KMS-11 (cell line): ENCODE measurements at regions not wholly inside any gene's neighbourhood (a gene's known extent, or its start where the extent isn't known, plus 50 kb on each side); places are given as distances from the start of the nearest gene placed in this dataset.

Experiments
- H2AFZ ChIP-seq: fragments of 200-600 bp; sonication (generic); 2 replicates; pipeline ENCODE4 v1.6.1; 2016; ENCODE audit warnings: antibody characterized with exemption, mixed run types, low read depth
- H3K27ac ChIP-seq: fragments of 200-600 bp; sonication (generic); 2 replicates; pipeline ENCODE4 v1.6.1; 2016; ENCODE audit warnings: mild to moderate bottlenecking, mixed run types
- H3K27me3 ChIP-seq: fragments of 200-600 bp; sonication (generic); 2 replicates; pipeline ENCODE4 v1.6.1; 2017; ENCODE audit warnings: mild to moderate bottlenecking, low read depth, mixed run types, moderate library complexity; ENCODE audit not compliant: insufficient read depth
- H3K36me3 ChIP-seq: fragments of 200-600 bp; sonication (generic); 2 replicates; pipeline ENCODE4 v1.6.1; 2017; ENCODE audit warnings: mild to moderate bottlenecking, mixed run types; ENCODE audit not compliant: insufficient read depth
- H3K4me1 ChIP-seq: fragments of 200-600 bp; sonication (generic); 2 replicates; pipeline ENCODE4 v1.6.1; 2016; ENCODE audit warnings: mild to moderate bottlenecking, low read depth, mixed run types; ENCODE audit not compliant: poor library complexity, severe bottlenecking
- H3K4me2 ChIP-seq: fragments of 200-600 bp; sonication (generic); 2 replicates; pipeline ENCODE4 v1.7.0; 2016; ENCODE audit warnings: mild to moderate bottlenecking, mixed run types
- H3K4me3 ChIP-seq: fragments of 200-600 bp; sonication (generic); IDR thresholded peaks from 2 replicates; pipeline ENCODE4 v1.6.1; 2017; ENCODE audit warnings: low read depth, low read length, mixed read lengths; ENCODE audit not compliant: insufficient read depth
- H3K79me2 ChIP-seq: fragments of 200-600 bp; sonication (generic); 2 replicates; pipeline ENCODE4 v1.6.1; 2016; ENCODE audit warnings: low read depth, mixed run types; ENCODE audit not compliant: insufficient read depth
- H3K9ac ChIP-seq: fragments of 200-600 bp; sonication (generic); 2 replicates; pipeline ENCODE4 v1.6.1; 2016; ENCODE audit warnings: mild to moderate bottlenecking, mixed run types
- H4K20me1 ChIP-seq: fragments of 200-600 bp; sonication (generic); 2 replicates; pipeline ENCODE4 v1.6.1; 2016; ENCODE audit warnings: mild to moderate bottlenecking, mixed run types; ENCODE audit not compliant: insufficient read depth
- CTCF ChIP-seq: fragments of 200-600 bp; sonication (generic); conservative IDR thresholded peaks from 2 replicates; pipeline ENCODE4 v1.6.1; 2017; ENCODE audit warnings: low read depth, mild to moderate bottlenecking, antibody characterized with exemption, low read length, moderate library complexity, mixed read lengths

DNA sequence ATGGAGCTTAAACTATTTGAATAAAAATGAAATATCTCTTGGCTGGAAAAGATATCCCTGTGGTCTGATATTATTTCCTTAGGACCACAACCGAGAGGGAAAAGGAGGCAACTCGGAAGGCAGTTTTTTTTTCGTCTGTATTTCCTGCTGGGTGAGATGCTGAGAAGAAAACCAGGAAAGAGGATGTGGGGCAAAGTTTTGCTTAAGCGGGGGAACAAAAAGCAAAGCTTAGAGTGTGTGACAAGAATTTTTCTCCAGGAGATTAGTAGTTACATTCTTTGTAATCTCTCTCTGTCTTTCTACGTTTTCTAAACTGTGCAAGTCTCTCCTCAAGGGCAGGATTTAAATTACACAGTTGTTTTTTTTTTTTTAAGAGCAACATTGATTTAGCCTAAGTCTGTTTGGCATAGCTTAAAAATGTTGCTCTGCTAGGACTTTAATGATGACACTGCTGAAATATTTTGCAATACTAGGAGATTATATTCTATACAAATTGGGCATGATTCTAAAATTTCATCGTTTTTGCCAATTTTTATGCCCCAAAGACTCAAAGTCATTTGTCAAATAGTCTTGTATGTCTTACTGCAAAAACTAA, 258.5 kb downstream of the KCNS3 start:
- Histone ChIP-seq H3K27ac (no peak overlapping the region), H3K79me2 (no peaks in the 10 kb centered on the region), H3K4me1 (peaks cover 22% of the 10 kb centered on the region), H3K4me2 (no peak overlapping the region), H2AFZ (no peak overlapping the region), H4K20me1 (no peaks in the 10 kb centered on the region), H3K36me3 (no peaks in the 10 kb centered on the region), H3K9ac (no peak overlapping the region), H3K27me3 (no peaks in the 10 kb centered on the region), H3K4me3 (no peak overlapping the region)
- no peak for TF ChIP-seq CTCF

DNA sequence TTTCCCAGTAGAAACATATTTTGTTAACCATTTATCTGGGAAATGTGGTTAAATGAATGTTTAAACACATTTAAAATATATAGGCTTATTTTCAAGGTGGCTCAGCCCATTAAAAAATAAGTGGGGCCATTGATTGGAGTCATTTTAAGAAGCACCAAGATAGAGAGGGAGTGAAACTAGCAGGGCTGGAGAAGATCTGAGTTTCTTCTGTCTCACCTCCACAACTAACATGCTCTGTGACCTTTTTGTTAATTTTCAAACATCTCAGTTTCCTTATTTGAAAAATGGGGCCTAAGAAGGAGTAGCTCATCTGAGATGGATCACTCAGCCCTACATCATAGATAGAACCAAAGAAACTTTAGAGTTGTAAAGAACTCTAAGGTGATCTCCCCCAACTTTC, 254.8 kb downstream of the KCNS3 start:
- Histone ChIP-seq H3K4me2 (peak overlapping the region; percentile 49), H3K27me3 (no peaks in the 10 kb centered on the region), H3K9ac (no peak overlapping the region), H3K4me1 (peaks cover 22% of the 10 kb centered on the region), H3K36me3 (no peaks in the 10 kb centered on the region), H3K4me3 (no peak overlapping the region), H4K20me1 (no peaks in the 10 kb centered on the region), H2AFZ (no peak overlapping the region), H3K79me2 (no peaks in the 10 kb centered on the region), H3K27ac (peak overlapping the region; percentile 7; the same call in 1 of the 2 replicates)
- no peak for TF ChIP-seq CTCF

DNA sequence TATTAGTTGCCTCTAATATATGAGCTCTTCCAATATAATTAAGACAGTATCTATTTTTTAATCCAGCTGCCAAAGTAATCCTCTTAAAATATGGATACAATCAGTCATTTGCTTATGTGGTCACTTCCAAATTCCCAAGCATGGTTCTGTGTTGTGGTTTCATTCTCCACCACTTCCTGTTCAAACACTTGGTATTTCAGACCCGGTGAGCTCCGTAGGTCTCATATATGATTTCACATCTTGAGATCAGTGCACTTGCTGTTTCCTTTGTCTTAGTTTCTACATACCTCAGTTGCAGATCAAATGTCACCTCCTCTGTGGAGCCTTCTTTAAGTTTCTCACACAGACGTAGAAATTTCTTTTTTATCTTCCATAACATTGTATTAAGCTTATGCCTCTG, 254.2 kb downstream of the KCNS3 start:
- no peaks in the 10 kb centered on the region for H3K27me3 ChIP-seq
- TF ChIP-seq CTCF: no peak
- H3K79me2 ChIP-seq: no peaks in the 10 kb centered on the region
- H3K9ac ChIP-seq: no peak overlapping the region
- H3K27ac ChIP-seq: peak overlapping the region; percentile 7; the same call in 1 of the 2 replicates
- H3K36me3 ChIP-seq: no peaks in the 10 kb centered on the region
- H3K4me1 ChIP-seq: peaks cover 22% of the 10 kb centered on the region
- H4K20me1 ChIP-seq: no peaks in the 10 kb centered on the region
- no peak overlapping the region for H3K4me3 ChIP-seq
- H2AFZ ChIP-seq: no peak overlapping the region
- peak overlapping the region; percentile 49 for H3K4me2 ChIP-seq

DNA sequence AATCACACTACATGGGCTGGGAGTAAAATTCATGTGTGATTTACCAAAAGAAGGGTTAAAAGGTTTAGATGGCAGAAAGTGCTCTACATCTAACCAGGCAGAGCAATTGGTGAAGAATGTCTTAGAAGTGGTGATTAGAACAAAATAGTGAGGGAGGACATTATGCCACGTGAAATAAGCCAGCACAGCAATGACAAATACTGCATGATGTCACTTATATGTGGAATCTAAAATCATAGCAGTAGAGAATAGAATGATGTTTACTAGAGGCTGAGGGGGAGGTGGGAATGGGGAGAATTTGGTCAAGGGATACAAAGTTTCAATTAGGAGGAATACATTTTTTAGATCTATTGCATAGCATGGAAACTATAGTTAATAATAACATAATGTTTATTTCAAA, 253.3 kb downstream of the KCNS3 start:
- Histone ChIP-seq H4K20me1 (no peaks in the 10 kb centered on the region), H3K4me2 (no peak overlapping the region), H3K9ac (no peak overlapping the region), H3K27ac (no peak overlapping the region), H3K36me3 (no peaks in the 10 kb centered on the region), H2AFZ (no peak overlapping the region), H3K4me1 (peaks cover 22% of the 10 kb centered on the region), H3K4me3 (no peak overlapping the region), H3K79me2 (no peaks in the 10 kb centered on the region), H3K27me3 (no peaks in the 10 kb centered on the region)
- no peak for TF ChIP-seq CTCF
